Panc1 (cell line): ENCODE measurements at regions not wholly inside any gene's neighbourhood (a gene's known extent, or its start where the extent isn't known, plus 50 kb on each side); places are given as distances from the start of the nearest gene placed in this dataset.

Experiments
- ATAC-seq: fragments of 200-7000 bp; cut with Tn5 transposase; 2 replicates; pipeline ENCODE4 v1.9.1; 2020; ENCODE audit warnings: mild to moderate bottlenecking, moderate library complexity
- BruUV-seq: library from RNA; stranded (reverse); fragments of 400-500 nt; replicated peaks from 2 replicates; lab custom pipeline; 2021; lab: Mats Ljungman, UMichigan
- CTCF ChIA-PET: fragments of 300-600 bp; sonication (Branson Sonifier 250); formaldehyde crosslinking; loops from one replicate; lab custom pipeline; 2022; ENCODE audit warnings: antibody characterized with exemption; lab: Charles Lee
- POLR2A ChIA-PET: fragments of 300-600 bp; sonication (Branson Sonifier 250); formaldehyde crosslinking; loops from one replicate; lab custom pipeline; 2022; ENCODE audit warnings: antibody characterized with exemption; lab: Charles Lee
- DNase-seq: peaks from one replicate; pipeline ENCODE4 v3.0.0-alpha.2; 2010; ENCODE audit warnings: low read depth, low spot score
- H3K27ac ChIP-seq: 2 replicates; pipeline ENCODE4 v1.5.1; 2011; ENCODE audit warnings: mild to moderate bottlenecking, low read length, inconsistent platforms
- H3K27me3 ChIP-seq: fragments of 200-500 bp; sonication (Bioruptor generic); 2 replicates; pipeline ENCODE4 v1.6.0; 2014; ENCODE audit warnings: low read length, inconsistent platforms; ENCODE audit not compliant: control insufficient read depth, insufficient read depth
- H3K36me3 ChIP-seq: fragments of 200-500 bp; sonication (Bioruptor generic); 2 replicates; pipeline ENCODE4 v1.5.1; 2014; ENCODE audit warnings: inconsistent platforms, mild to moderate bottlenecking, low read length, moderate library complexity; ENCODE audit not compliant: control insufficient read depth, insufficient read depth
- H3K4me1 ChIP-seq: 2 replicates; pipeline ENCODE4 v1.5.1; 2011; ENCODE audit warnings: inconsistent platforms, mild to moderate bottlenecking, low read length, moderate library complexity; ENCODE audit not compliant: control insufficient read depth, insufficient read depth
- H3K4me3 ChIP-seq, 2 experiments: 2 replicates each; pipeline ENCODE4 v1.5.1; 2011 to 2012; ENCODE audit warnings: low read depth in 2 of 2, low read length in 2 of 2, mild to moderate bottlenecking in 2 of 2, inconsistent platforms in 1 of 2, moderate library complexity in 1 of 2
- H3K9me3 ChIP-seq: fragments of 200-500 bp; sonication (Bioruptor generic); 2 replicates; pipeline ENCODE4 v1.5.1; 2014; ENCODE audit warnings: low read depth, mild to moderate bottlenecking, inconsistent platforms, low read length, moderate library complexity; ENCODE audit not compliant: control insufficient read depth, insufficient read depth
- POLR2AphosphoS5 ChIP-seq: IDR thresholded peaks from 2 replicates; pipeline ENCODE4 v1.6.1; 2012; ENCODE audit warnings: mild to moderate bottlenecking, low read depth, low read length, moderate library complexity
- SIN3A ChIP-seq: IDR thresholded peaks from 2 replicates; pipeline ENCODE4 v1.6.1; 2012; ENCODE audit warnings: low read depth, mild to moderate bottlenecking, low read length, moderate library complexity, borderline replicate concordance; ENCODE audit not compliant: insufficient read depth
- TCF7L2 ChIP-seq: IDR thresholded peaks from 2 replicates; pipeline ENCODE4 v1.6.1; 2011; ENCODE audit warnings: mild to moderate bottlenecking, low read depth, low read length, inconsistent platforms
- in situ Hi-C: cut with HindIII; loops from 2 replicates; pipeline ENCODE4 v1.10.0; 2016; ENCODE audit warnings: low sequenced_read_pairs, low pct_unique_long_range_greater_than_20kb
- intact Hi-C: fragments of 100-400 bp; cut with micrococcal nuclease; formaldehyde crosslinking; loops from one replicate; pipeline ENCODE4 v1.10.0; 2022; ENCODE audit not compliant: unreplicated experiment
- TF ChIP-seq, protein P1 (sequence below), 2 experiments: IDR thresholded peaks; 2 replicates each; pipeline ENCODE4 v1.6.1; 2011 to 2012; ENCODE audit warnings: low read depth in 2 of 2, control low read depth in 1 of 2, low read length in 1 of 2, mild to moderate bottlenecking in 1 of 2, moderate library complexity in 1 of 2; ENCODE audit not compliant: insufficient read depth in 1 of 2
- TF ChIP-seq, protein P2 (sequence below): fragments of 450-650 bp; IDR thresholded peaks from 2 replicates; pipeline ENCODE4 v1.5.1; 2017; ENCODE audit warnings: mild to moderate bottlenecking

GRCh38 chr5:117713585-117714198 is 1139.1 kb upstream of the SEMA6A start:
- Histone ChIP-seq H3K27me3 (no peaks in the 10 kb centered on the region), H3K9me3 (peaks cover 46% of the 10 kb centered on the region), H3K36me3 (no peaks in the 10 kb centered on the region), H3K27ac (no peak overlapping the region), H3K4me3 (no peak overlapping the region), H3K4me1 (no peaks in the 10 kb centered on the region)
- DNase-seq (no peak), ATAC-seq (no peak)
- in situ Hi-C loops: no loop called here
- ChIA-PET POLR2A (no interaction called here), CTCF (no interaction called here)
- no TSS peak for BruUV-seq
- TF ChIP-seq SIN3A (no peak), TCF7L2 (no peak), POLR2AphosphoS5 (no peak)
- TF ChIP-seq, protein P1, sequence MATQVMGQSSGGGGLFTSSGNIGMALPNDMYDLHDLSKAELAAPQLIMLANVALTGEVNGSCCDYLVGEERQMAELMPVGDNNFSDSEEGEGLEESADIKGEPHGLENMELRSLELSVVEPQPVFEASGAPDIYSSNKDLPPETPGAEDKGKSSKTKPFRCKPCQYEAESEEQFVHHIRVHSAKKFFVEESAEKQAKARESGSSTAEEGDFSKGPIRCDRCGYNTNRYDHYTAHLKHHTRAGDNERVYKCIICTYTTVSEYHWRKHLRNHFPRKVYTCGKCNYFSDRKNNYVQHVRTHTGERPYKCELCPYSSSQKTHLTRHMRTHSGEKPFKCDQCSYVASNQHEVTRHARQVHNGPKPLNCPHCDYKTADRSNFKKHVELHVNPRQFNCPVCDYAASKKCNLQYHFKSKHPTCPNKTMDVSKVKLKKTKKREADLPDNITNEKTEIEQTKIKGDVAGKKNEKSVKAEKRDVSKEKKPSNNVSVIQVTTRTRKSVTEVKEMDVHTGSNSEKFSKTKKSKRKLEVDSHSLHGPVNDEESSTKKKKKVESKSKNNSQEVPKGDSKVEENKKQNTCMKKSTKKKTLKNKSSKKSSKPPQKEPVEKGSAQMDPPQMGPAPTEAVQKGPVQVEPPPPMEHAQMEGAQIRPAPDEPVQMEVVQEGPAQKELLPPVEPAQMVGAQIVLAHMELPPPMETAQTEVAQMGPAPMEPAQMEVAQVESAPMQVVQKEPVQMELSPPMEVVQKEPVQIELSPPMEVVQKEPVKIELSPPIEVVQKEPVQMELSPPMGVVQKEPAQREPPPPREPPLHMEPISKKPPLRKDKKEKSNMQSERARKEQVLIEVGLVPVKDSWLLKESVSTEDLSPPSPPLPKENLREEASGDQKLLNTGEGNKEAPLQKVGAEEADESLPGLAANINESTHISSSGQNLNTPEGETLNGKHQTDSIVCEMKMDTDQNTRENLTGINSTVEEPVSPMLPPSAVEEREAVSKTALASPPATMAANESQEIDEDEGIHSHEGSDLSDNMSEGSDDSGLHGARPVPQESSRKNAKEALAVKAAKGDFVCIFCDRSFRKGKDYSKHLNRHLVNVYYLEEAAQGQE (IDR thresholded peaks at IDR 0.05; ENCODE audit: insufficient read depth in 1 of 2, low read depth in 2 of 2, low read length in 1 of 2): no peak
- TF ChIP-seq, protein P2, sequence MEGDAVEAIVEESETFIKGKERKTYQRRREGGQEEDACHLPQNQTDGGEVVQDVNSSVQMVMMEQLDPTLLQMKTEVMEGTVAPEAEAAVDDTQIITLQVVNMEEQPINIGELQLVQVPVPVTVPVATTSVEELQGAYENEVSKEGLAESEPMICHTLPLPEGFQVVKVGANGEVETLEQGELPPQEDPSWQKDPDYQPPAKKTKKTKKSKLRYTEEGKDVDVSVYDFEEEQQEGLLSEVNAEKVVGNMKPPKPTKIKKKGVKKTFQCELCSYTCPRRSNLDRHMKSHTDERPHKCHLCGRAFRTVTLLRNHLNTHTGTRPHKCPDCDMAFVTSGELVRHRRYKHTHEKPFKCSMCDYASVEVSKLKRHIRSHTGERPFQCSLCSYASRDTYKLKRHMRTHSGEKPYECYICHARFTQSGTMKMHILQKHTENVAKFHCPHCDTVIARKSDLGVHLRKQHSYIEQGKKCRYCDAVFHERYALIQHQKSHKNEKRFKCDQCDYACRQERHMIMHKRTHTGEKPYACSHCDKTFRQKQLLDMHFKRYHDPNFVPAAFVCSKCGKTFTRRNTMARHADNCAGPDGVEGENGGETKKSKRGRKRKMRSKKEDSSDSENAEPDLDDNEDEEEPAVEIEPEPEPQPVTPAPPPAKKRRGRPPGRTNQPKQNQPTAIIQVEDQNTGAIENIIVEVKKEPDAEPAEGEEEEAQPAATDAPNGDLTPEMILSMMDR: no peak
- intact Hi-C loops: no loop called here

DNA sequence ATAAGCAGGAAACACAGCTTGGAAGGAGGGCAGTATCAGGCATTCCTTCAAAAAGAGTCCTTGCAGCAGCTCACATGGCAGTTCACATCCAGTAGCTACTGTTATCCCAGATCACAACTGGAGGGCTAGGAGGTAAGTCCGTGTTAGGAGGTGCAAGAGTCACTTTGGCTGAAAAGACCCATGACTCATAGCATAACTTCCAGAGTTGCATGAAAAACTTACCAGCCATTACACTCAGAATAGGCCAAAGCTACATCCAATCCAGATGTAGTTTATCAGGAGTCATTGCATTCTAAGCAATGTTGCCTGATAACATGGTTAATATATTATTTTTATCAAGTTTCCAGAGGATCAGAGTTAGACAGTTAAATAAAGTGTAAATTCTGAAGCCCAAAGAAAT is 1126.4 kb upstream of the SEMA6A start:
- Histone ChIP-seq H3K36me3 (no peaks in the 10 kb centered on the region), H3K4me1 (no peaks in the 10 kb centered on the region), H3K27ac (no peak overlapping the region), H3K9me3 (no peaks in the 10 kb centered on the region), H3K4me3 (no peak overlapping the region), H3K27me3 (no peaks in the 10 kb centered on the region)
- TF ChIP-seq, protein P2: no peak
- in situ Hi-C loops (no loop called here), intact Hi-C loops (no loop called here)
- no peak for DNase-seq
- CTCF ChIA-PET: no interaction called here
- no peak for ATAC-seq
- BruUV-seq: no TSS peak
- POLR2A ChIA-PET: no interaction called here
